GM12875 (cell line): ENCODE measurements at regions not wholly inside any gene's neighbourhood (a gene's known extent, or its start where the extent isn't known, plus 50 kb on each side); places are given as distances from the start of the nearest gene placed in this dataset.

ENCODE experiments used
- H3K4me3 ChIP-seq: one replicate; pipeline ENCODE4 v1.5.1; 2011; ENCODE audit warnings: low read depth, low read length, control low read depth
- TF ChIP-seq, protein P1 (sequence below): IDR thresholded peaks from 2 replicates; pipeline ENCODE4 v1.5.1; 2011; ENCODE audit warnings: low read depth, mild to moderate bottlenecking, control low read depth, inconsistent platforms, low read length, moderate library complexity, borderline replicate concordance; ENCODE audit not compliant: insufficient read depth

DNA sequence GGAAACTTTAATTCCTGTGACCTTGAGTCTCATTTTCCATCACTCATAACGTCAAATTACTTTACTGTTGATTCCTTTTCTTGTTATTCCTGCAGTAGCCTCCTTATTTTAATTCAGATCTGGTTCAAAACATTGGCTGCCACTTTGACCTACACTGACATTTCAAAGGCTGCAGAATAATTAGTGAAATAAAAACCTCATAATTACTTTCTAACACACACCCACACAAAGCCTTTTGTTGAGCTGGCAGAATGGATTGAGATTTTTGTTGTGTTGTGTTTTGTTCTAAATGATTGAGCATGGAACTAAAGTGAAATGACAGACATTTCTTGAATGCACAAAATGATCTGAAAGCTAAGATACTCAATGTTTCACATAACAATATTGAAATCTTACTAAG lies 507.5 kb upstream of the STXBP6 start:
- no peak overlapping the region for H3K4me3 ChIP-seq
- TF ChIP-seq, protein P1, sequence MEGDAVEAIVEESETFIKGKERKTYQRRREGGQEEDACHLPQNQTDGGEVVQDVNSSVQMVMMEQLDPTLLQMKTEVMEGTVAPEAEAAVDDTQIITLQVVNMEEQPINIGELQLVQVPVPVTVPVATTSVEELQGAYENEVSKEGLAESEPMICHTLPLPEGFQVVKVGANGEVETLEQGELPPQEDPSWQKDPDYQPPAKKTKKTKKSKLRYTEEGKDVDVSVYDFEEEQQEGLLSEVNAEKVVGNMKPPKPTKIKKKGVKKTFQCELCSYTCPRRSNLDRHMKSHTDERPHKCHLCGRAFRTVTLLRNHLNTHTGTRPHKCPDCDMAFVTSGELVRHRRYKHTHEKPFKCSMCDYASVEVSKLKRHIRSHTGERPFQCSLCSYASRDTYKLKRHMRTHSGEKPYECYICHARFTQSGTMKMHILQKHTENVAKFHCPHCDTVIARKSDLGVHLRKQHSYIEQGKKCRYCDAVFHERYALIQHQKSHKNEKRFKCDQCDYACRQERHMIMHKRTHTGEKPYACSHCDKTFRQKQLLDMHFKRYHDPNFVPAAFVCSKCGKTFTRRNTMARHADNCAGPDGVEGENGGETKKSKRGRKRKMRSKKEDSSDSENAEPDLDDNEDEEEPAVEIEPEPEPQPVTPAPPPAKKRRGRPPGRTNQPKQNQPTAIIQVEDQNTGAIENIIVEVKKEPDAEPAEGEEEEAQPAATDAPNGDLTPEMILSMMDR: no peak

DNA sequence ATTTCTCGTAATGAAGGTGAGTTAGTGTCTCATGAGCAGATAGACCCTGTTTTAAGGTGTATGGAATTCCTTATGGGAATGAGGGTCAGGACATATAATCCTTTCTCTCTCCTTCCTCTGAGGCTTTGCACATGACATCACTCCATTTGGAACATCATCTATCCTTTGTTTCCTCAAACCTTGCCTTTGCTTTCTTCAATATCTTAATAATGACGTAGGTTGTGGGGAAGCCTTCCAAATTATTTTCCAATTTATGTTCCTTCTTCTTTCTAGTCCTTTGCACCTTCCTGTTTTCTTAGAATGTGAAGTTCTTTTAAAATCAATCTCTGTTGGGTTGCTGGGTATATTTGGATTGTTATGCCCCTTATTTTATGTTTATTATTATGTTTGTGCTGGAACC lies 502.9 kb upstream of the STXBP6 start:
- TF ChIP-seq, protein P1: no peak
- no peak overlapping the region for H3K4me3 ChIP-seq

GRCh38 chr14:25551674-25552073 lies 501.7 kb upstream of the STXBP6 start:
- TF ChIP-seq, protein P1: no peak
- no peak overlapping the region for H3K4me3 ChIP-seq

GRCh38 chr14:25546826-25547225 lies 496.9 kb upstream of the STXBP6 start:
- H3K4me3 ChIP-seq: no peak overlapping the region
- TF ChIP-seq, protein P1: no peak

GRCh38 chr14:25537846-25538455 lies 488.0 kb upstream of the STXBP6 start:
- TF ChIP-seq, protein P1: no peak; the same call in 1 of the 2 replicates
- H3K4me3 ChIP-seq: no peak overlapping the region

- TF ChIP-seq, protein P1: no peak
- H3K4me3 ChIP-seq: no peak overlapping the region
These were observed 476.3 kb upstream of the STXBP6 start for GRCh38 chr14:25526290-25526689.

DNA sequence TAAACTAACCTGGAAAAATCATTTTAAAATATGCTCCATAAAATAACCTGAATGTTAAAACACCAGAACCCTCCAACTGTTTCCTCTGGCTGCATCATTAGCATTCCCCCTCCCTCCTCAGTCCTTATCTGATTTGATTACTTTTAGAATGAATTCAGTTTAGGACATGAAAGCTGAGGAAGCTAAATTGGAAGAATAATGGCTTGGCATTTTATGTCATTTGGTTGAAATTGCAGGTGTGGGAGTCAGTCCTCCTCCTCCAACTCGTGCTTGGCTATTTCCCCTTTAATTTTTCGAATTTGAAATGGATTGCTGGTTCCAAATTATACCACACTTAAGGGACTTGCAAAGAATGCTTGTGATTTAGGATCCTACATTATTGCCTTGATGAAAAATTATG lies 473.0 kb upstream of the STXBP6 start:
- TF ChIP-seq, protein P1: no peak
- H3K4me3 ChIP-seq: no peak overlapping the region
